ENCODE measurements at regions not wholly inside any gene's neighbourhood (a gene's known extent, or its start where the extent isn't known, plus 50 kb on each side); places are given as distances from the start of the nearest gene placed in this dataset.

DNA sequence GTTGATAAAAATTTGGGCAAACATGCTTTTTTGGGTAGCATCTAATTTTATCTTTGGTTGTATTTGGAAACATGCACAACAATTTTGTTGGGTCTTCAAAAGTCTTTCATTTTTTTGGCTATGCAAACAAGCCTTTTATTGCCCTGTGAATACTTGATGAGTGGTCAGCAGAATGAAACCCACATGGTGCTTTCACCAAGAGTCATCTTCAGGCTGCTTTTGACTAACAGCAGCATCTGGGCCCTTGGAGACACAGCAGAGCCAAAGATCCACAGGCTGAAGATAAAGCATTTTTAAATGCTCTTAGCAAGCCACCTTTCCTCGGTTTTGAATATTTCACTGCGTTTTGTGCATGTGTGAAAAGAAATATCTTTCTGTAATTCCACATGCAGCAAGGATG is 154.9 kb downstream of the FGF9 start:
- TF ChIP-seq, protein P1, sequence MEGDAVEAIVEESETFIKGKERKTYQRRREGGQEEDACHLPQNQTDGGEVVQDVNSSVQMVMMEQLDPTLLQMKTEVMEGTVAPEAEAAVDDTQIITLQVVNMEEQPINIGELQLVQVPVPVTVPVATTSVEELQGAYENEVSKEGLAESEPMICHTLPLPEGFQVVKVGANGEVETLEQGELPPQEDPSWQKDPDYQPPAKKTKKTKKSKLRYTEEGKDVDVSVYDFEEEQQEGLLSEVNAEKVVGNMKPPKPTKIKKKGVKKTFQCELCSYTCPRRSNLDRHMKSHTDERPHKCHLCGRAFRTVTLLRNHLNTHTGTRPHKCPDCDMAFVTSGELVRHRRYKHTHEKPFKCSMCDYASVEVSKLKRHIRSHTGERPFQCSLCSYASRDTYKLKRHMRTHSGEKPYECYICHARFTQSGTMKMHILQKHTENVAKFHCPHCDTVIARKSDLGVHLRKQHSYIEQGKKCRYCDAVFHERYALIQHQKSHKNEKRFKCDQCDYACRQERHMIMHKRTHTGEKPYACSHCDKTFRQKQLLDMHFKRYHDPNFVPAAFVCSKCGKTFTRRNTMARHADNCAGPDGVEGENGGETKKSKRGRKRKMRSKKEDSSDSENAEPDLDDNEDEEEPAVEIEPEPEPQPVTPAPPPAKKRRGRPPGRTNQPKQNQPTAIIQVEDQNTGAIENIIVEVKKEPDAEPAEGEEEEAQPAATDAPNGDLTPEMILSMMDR (IDR thresholded peaks at IDR 0.05; ENCODE audit: low read length), result no peak
- no peak for TF ChIP-seq EZH2 (IDR thresholded peaks at IDR 0.05; ENCODE audit: borderline replicate concordance, low read length)
